ENCODE measurements at regions not wholly inside any gene's neighbourhood (a gene's known extent, or its start where the extent isn't known, plus 50 kb on each side); places are given as distances from the start of the nearest gene placed in this dataset.

DNA sequence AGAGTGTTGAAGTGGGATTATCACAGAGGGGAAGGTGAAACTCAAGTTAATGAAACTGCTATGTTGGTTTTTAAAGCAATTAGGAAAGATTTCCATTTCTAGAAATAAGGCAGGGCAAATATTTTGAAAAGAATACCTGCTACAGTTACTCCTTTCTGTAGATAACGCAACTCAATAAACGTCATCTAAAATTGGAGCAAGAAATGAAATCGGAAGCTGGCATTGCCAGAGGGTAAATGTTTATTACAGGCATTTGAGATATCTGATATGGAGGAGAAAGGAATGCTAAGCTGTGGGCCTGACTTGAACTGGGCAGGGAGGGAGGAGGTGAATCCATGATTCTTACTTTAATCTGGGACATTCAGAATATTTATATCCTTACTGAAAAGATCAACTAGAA, 217.0 kb upstream of the ADARB2 start:
- no peak for DNase-seq (ENCODE audit: low read depth in 2 of 2)

DNA sequence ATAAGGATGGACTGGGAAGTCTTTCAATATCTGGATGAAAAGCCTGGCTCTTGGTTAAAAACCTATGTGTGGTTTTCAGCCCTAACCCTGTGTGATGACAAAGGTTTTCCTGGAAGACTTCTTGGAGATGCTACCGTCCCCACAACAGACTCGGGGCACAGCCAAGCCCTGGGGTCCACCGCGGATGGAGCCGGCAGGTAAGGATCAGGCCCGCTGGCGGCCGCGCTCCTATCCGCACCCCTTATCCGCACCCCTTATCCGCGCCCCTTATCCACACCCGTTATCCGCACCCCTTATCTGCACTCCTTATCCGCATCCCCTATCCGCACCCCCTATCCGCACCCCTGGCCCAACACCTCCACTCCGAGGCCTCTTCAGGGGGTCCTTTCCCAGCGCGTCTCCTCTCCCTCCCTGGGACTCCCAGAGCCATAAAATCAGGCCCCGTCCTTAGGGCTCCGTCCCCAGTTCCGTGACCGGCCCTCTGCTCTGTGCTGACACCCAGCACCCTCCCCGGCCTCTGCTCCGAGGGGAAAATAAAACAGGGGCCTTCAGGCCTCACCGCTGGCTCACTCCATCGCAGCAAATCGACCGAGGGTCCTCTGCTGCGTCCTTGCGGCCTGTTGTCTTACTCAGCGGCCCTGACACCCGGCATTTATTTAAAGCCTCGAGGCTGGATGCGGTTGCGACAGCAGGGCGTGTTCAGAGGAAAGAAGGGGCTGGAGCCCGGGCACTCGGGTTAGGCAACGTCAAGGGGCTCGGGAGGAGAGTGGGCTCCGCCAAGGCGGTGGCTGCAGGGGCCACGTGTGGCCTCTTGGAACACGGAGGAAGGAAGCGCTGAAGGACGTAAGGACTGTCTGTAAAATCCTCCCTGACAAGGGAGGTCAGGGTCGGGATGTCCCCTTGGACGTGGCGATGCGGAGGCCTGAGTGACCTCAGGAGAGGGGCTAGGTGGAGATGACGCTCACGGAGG, 215.1 kb upstream of the ADARB2 start:
- no peak for DNase-seq (ENCODE audit: low read depth in 2 of 2)

DNA sequence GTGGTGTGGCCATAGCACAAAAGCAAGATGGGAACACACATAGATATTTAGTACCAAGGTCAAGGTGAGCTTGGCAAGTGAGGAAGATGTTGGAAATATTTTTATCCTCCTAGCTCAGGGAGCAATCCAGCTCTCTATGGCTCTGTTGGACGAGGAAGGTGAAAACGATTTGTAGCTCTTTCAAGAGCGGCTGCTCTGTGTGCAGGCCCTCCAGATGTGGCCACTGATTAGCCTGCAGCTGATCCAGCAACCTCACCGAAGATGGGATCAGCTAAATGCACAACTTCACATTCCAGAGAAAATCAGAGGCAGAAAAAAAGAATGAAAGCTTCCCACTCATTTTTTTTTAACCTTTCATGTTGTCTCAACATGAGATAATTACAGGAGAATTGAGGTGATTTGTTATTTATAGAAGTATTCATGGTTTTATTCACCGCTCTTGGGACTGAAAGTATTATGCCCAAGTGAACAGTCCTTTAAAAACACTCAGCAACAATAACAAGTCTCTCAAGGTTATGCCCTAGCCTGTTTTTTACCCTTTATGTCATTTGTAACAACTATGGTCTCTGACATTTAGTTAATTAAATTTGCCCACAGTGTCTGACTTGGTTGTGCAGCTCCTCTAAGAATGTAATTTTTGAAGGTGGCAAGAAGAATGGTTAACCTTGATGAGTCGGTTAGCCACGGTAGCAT, 213.6 kb upstream of the ADARB2 start:
- no peak for DNase-seq (ENCODE audit: low read depth in 2 of 2)

GRCh38 chr10:1947464-1948003, 210.2 kb upstream of the ADARB2 start:
- DNase-seq (ENCODE audit: low read depth in 2 of 2), result no peak

DNA sequence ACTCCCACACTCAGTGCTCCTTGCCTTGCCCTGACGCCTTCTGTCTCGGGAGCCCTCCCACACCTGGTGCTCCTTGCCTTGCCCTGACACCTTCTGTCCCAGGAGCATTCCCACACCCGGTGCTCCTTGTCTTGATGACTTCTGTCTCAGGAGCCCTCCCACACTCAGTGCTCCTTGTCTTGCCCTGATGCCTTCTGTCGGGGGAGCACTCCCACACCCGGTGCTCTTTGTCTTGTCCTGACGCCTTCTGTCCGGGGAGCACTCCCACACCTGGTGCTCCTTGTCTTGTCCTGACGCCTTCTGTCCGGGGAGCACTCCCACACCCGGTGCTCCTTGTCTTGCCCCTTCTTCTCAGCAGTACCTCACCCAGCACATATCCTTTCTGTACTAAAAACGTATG, 207.2 kb upstream of the ADARB2 start:
- DNase-seq (ENCODE audit: low read depth in 2 of 2), result no peak

DNA sequence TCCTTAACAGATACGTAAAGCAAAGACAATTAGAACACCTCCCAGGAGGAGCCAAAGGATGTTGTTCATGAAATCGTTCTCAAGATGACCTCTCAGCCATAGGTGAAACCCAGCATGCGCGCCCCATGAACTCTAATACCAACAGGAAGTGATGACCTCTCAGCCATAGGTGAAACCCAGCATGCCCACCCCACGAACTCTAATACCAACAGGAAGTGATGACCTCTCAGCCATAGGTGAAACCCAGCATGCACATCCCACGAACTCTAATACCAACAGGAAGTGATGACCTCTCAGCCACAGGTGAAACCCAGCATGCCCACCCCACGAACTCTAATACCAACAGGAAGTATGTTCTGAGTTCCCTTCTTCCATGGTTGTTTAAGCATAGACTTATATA, 205.2 kb upstream of the ADARB2 start:
- no peak for DNase-seq (ENCODE audit: low read depth in 2 of 2)

GRCh38 chr10:1939016-1939415, 201.7 kb upstream of the ADARB2 start:
- peak; percentile 56 to 72 for DNase-seq (ENCODE audit: low read depth in 2 of 2)

DNA sequence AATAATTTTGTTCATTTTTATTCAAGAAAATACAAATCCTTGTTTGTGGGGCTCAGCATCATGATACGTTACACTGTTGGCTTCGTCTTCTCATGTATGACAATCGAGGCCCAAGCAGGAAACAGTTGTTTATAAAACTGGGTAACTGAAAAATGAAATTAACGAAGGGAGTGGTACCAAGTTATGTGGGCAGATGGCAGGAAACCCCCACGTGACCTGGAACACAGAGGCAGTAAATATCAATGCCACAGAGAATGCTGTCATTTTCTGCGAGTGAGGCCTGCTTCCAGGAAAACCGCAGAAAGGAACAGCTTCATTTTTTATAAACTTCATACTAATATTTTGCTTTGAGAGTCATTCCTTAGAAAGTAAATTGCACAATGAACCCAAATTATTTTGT, 201.0 kb upstream of the ADARB2 start:
- peak; percentile 28 to 61 for DNase-seq (ENCODE audit: low read depth in 2 of 2)

DNA sequence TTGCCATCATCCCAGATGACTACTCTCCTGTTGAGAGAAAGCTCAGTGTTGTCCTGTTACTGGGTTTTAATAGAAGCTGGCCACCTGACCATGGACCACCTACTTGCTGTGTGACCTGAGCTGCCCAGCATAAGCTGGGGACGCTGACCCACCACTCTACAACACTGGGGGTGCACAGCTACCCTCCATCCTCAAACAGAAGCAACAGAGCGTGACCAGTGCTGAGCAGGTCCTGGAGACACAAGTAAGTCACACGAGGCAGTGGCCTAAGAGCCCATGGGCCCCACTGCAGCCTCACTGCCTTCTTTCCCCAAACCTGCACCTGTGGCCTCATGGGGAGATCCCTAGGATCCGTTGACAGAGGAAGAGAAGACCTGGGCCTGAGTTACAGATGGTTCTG, 198.6 kb upstream of the ADARB2 start:
- DNase-seq (ENCODE audit: low read depth in 2 of 2), result no peak

DNA sequence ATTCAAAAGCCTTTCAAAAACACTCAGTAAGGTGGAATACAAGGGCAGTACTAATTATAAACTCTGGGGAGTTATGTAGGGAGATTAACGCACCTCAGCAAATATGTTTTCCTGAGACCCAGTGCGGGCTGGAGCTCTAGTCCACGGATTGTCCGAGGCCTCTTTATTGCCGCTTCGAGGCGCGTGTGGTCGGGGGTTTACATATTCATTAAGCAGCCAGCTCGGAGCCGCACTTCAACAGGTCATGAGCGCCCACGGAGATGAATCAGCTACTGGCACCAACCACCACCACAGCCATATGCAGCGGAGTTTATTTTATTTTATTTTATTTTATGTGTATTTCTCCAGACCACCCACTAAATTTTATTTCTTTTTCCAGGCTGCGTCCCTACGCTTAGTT, 195.9 kb upstream of the ADARB2 start:
- no peak for DNase-seq (ENCODE audit: low read depth in 2 of 2)

- DNase-seq (ENCODE audit: low read depth in 2 of 2), result no peak
Observed at GRCh38 chr10:1932692-1933094, 195.4 kb upstream of the ADARB2 start.

GRCh38 chr10:1928606-1929005, 191.3 kb upstream of the ADARB2 start:
- DNase-seq (ENCODE audit: low read depth in 2 of 2), result no peak

DNA sequence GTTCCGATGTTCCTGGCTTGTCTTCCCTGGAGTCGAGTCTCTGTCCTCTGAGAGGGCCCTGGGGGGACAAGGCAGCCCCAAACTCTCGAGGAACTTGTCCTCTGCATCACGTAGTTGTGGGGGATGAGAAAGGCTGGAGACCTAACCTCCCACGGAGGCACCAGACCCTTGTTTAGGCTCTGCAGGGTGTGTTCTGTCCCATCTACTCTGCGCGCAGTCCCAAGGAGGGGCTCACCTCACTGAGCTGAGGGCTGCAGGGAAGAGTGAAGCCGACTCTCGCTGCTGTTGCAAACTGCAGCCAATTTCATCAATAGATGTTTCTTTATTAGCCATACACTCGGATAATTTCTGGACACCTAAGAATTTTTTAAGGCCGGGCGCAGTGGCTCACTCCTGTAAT, 186.7 kb upstream of the ADARB2 start:
- DNase-seq (ENCODE audit: low read depth in 2 of 2), result no peak

DNA sequence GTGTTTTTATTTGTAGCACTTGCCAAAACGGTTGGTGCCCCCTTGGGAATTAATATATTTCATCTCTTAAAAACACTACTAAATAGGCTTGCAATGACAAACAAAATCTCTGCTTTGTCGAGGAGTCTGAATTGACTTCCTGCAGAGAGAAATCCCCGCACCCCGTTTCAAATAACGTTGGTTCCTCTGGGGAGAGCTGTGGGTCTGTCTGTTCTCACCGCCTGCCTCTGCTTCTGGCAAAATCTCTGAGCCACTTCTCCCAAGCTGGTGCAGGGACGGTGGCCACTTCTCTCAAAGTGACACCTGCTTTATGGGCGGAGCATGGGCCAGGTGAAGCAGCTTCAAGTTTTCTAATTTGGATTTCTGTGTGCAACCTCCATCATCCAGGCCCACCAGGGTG, 186.3 kb upstream of the ADARB2 start:
- no peak for DNase-seq (ENCODE audit: low read depth in 2 of 2)

- no peak for DNase-seq (ENCODE audit: low read depth in 2 of 2)
Observed at GRCh38 chr10:1920941-1921340, 183.6 kb upstream of the ADARB2 start.

GRCh38 chr10:1920127-1920526, 182.8 kb upstream of the ADARB2 start:
- no peak for DNase-seq (ENCODE audit: low read depth in 2 of 2)

DNA sequence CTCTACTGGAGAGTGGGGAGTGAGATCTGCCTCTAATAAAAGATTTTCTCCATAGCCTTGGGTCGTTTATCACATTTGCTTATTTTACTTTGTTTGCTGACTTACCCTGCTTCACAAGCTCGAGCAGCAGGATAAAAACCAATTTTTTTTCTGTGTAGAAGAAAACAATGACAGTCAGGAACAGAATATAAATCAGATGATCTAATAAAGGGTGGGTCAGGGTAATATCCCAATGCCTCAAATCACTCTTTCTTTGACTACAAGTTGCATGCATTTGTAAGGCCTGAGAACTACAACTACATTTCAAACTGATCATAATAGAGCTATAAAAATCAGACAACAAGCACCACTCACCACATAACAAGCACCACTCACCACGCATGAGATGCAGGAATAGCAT, 174.4 kb upstream of the ADARB2 start:
- no peak for DNase-seq (ENCODE audit: low read depth in 2 of 2)

DNA sequence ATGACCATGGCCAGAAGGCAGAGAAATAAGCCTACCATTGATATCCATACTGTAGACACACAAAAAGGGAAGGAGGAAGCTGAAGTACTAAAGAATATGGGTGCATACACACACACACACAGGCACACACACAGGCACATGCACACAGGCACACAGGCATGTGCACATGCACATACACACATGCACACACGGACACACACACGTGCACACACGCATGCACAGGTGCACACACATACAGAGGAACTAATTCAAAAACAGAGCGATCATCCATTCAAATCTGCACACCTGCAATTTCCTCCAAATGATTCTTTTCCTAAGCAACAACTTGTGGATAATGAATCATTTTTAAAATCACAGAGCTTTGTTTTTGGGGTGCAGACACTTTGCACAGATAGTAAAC, 166.7 kb upstream of the ADARB2 start:
- DNase-seq (ENCODE audit: low read depth in 2 of 2), result no peak

- no peak for DNase-seq (ENCODE audit: low read depth in 2 of 2)
Observed at GRCh38 chr10:1896153-1896552, 158.8 kb upstream of the ADARB2 start.

DNA sequence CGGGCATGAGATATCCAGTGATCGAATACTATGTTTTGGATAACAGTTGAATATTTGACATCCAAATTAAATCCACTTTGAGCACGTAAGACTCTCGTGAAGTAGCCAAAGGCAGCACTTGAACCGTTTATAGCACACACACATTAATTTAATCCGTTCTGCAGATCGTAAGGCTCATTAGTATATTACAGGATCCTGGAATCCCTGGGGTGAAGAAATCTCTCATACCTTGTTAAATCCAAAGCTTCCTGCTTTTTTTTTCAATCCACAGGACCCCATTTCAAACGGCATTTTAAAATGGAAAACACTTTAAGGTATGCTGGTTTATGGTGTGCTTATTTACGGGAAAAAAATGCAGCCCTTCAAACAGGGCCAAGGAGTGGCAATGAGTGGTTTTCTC, 158.4 kb upstream of the ADARB2 start:
- no peak for DNase-seq (ENCODE audit: low read depth in 2 of 2)

GRCh38 chr10:1894912-1895311, 157.6 kb upstream of the ADARB2 start:
- DNase-seq (ENCODE audit: low read depth in 2 of 2), result no peak

GRCh38 chr10:1893941-1894340, 156.6 kb upstream of the ADARB2 start:
- DNase-seq (ENCODE audit: low read depth in 2 of 2), result no peak

DNA sequence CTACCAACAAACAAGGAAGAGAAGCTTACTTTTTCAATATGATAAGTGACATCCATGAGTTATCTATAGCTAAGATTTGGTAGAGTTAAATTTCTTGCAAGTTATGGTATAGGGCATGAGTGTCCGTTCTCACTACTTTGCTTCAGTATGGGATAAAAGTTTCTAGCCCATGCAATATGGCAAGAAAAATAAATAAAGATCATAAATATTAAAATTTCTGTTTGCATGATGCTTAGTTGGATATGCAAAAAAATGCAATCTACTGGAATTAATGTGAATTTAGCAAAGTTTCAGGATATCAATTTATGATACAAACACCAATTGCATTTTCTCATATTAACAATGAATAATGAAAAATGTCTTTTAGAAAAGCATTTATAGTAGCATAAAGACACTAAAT, 148.7 kb upstream of the ADARB2 start:
- DNase-seq (ENCODE audit: low read depth in 2 of 2), result no peak

Measured in stimulated activated CD4-positive, alpha-beta T cell treated with anti-CD3 and anti-CD28 coated beads, Interleukin-4, amount 100 ng/mL, for 48 hours (primary cell).